ENCODE measurements at regions not wholly inside any gene's neighbourhood (a gene's known extent, or its start where the extent isn't known, plus 50 kb on each side); places are given as distances from the start of the nearest gene placed in this dataset.
"Not testable (repeated sequence)": the region's sequence is repeated elsewhere in the genome, so short reads cannot be mapped to it uniquely, and the experiment has no call there.

DNA sequence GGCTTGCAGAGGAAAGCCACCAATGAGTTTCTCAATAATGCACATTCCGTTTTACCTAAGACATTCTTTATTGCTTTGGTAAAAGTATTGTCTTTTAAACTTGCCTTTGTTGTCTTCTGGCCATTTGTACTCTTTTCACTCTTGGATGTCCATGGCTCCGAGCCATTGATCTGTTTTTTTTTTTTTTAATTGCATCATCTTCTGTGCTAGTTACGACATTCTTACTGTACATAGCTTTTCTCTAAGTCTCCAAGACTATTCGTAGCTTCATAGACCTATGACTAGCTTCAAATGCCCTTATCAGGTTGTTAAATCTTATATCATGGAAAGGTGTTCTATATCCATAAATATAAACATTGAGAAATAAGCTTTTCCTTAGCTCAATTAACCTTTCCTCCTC is 1522.6 kb downstream of the FAM181B start:
- ChIA-PET CTCF (interaction anchor here (0.6 kb wide), 1 partner anchor 475 kb away, joined by 3 read pairs; no protein-coding TSS in a partner anchor), POLR2A (no interaction called here)
- no peak for TF ChIP-seq CTCF (IDR thresholded peaks at IDR 0.05; ENCODE audit: control extremely low read depth, extremely low read depth, low read depth, missing control alignments)
- no peak for DNase-seq (ENCODE audit: extremely low spot score)

DNA sequence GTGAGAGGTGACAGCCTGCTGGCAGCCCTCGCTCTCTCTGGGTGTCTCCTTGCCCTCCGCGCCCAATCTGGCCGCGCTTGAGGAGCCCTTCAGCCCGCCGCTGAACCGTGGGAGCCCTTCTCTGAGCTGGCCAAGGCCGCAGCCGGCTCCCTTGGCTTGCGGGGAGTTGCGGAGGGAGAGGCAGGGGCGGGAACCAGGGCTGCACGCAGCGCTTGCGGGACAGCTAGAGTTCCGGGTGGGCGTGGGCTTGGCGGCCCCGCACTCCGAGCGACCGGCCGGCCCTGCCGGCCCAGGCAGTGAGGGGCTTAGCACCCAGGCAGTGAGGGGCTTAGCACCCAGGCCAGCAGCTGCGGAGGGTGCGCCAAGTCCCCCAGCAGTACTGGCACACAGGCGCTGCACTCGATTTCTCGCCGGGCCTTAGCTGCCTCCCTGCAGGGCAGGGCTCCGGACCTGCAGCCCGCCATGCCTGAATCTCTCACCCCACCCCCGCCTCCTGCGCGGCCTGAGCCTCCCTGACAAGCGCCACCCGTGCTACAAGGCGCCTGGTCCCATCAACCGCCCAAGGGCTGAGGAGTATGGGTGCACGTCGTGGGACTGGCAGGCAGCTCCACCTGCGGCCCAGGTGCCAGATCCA is 1526.1 kb downstream of the FAM181B start:
- no peak for DNase-seq (ENCODE audit: extremely low spot score)
- no peak for TF ChIP-seq CTCF (IDR thresholded peaks at IDR 0.05; ENCODE audit: control extremely low read depth, extremely low read depth, low read depth, missing control alignments)
- POLR2A ChIA-PET: no interaction called here
- CTCF ChIA-PET: no interaction called here

DNA sequence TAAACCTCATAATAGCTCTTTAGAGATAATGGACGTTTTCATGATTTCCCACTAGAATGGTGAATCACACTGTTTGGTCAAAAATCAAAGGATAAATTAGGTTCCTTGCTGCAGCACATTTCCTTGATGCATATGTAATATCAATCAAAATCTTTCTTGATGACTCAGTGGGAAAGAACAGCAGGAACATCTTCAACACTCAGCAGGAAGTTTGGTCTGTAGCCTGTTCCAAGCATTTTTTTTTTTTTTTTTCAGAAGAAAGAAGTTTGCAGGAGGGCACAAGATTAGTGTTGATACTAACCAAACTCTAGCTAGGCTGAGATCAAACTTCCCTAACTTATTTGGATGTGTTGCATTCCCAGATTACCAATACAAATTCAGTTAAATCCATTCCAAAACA is 1529.8 kb downstream of the FAM181B start:
- TF ChIP-seq CTCF (IDR thresholded peaks at IDR 0.05; ENCODE audit: control extremely low read depth, extremely low read depth, low read depth, missing control alignments): no peak
- ChIA-PET POLR2A (no interaction called here), CTCF (interaction anchor here (1.5 kb wide), 1 partner anchor 14 kb away, joined by 5 read pairs; no protein-coding TSS in a partner anchor)
- no peak for DNase-seq (ENCODE audit: extremely low spot score)

- CTCF ChIA-PET: no interaction called here
- POLR2A ChIA-PET: no interaction called here
- TF ChIP-seq CTCF (IDR thresholded peaks at IDR 0.05; ENCODE audit: control extremely low read depth, extremely low read depth, low read depth, missing control alignments): no peak
- no peak for DNase-seq (ENCODE audit: extremely low spot score)
Measured at GRCh38 chr11:81197396-81197795, 1536.3 kb downstream of the FAM181B start.

DNA sequence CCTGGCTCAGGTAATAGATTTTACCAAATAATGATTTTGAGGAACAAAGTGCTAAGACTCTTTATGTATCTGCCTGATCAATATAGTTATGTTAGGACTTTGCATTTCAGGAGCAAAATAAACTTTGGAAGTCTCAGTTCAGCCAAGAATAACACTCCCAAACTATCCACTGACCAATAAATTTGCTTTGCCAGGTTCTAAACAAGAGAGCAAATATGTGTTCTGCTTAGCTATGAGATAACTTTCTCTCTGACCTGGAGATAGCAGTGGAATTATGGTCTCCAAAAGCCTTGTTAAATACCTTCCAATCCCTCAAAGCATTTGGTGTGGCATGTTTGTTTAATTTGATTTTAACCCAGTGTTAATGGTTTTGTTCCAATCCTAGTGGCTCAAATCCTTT is 1541.1 kb downstream of the FAM181B start:
- ChIA-PET POLR2A (no interaction called here), CTCF (no interaction called here)
- no peak for DNase-seq (ENCODE audit: extremely low spot score)
- no peak for TF ChIP-seq CTCF (IDR thresholded peaks at IDR 0.05; ENCODE audit: control extremely low read depth, extremely low read depth, low read depth, missing control alignments)

DNA sequence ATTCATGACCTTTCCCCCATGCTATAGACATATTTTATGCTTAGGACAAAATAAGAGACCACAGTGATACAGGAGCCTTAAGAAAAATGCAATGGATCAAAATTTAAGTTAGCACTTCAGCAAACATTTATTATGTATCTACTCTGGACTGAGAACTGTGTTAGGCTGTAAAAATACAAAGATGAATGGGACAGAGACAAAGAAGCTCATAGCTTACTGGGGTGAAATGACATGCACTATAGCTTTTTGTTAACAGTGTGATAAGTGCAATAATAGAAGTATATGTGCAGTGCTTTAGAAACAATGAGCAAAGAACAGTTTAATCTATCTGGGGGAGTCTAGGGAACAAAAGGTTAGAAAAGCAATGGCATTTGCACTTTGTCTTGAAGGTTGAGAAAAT is 1543.1 kb downstream of the FAM181B start:
- no peak for DNase-seq (ENCODE audit: extremely low spot score)
- CTCF ChIA-PET: interaction anchor here (1.4 kb wide), 1 partner anchor 31 kb away, joined by 3 read pairs; no protein-coding TSS in a partner anchor
- no peak for TF ChIP-seq CTCF (IDR thresholded peaks at IDR 0.05; ENCODE audit: control extremely low read depth, extremely low read depth, low read depth, missing control alignments)
- POLR2A ChIA-PET: no interaction called here

- CTCF ChIA-PET; DNase-seq (ENCODE audit: extremely low spot score); POLR2A ChIA-PET: not testable (repeated sequence)
Measured at GRCh38 chr11:81187033-81187432, 1546.6 kb downstream of the FAM181B start.
